CD4-positive, alpha-beta T cell (primary cell): ENCODE measurements at regions not wholly inside any gene's neighbourhood (a gene's known extent, or its start where the extent isn't known, plus 50 kb on each side); places are given as distances from the start of the nearest gene placed in this dataset.

Experiments used
- ATAC-seq: fragments of 200-7000 bp; cut with Tn5 transposase; one replicate; pipeline ENCODE4 v1.10.0; 2022; ENCODE audit warnings: mild to moderate bottlenecking; ENCODE audit not compliant: poor library complexity
- CTCF ChIA-PET: fragments of 350-600 bp; sonication (Branson Sonifier 250); formaldehyde crosslinking; loops from one replicate; lab custom pipeline; 2021; ENCODE audit warnings: antibody characterized with exemption, inconsistent platforms; lab: Charles Lee
- POLR2A ChIA-PET: fragments of 350-600 bp; sonication (Branson Sonifier 250); formaldehyde crosslinking; loops from one replicate; lab custom pipeline; 2021; ENCODE audit warnings: antibody characterized with exemption, inconsistent platforms; lab: Charles Lee
- DNase-seq, 14 experiments: peaks; one replicate each; pipeline ENCODE4 v3.0.0-alpha.2; 2013 to 2020; ENCODE audit warnings: mixed read lengths in 2 of 14
- H3K27ac ChIP-seq, 2 donors: one replicate each; pipeline versions ENCODE4 v1.5.1 to v1.7.0; 2013; ENCODE audit warnings: low read length in 2 of 2, low read depth in 1 of 2, mild to moderate bottlenecking in 1 of 2
- H3K27me3 ChIP-seq, 2 experiments: 1 replicate in 1 of 2; 2 replicates in 1 of 2; pipeline versions ENCODE4 v1.6.1 to v1.7.0; 2013; ENCODE audit warnings: low read length in 2 of 2, control low read depth in 1 of 2, mild to moderate bottlenecking in 1 of 2, moderate library complexity in 1 of 2; ENCODE audit not compliant: insufficient read depth in 2 of 2, control insufficient read depth in 1 of 2
- H3K36me3 ChIP-seq: one replicate; pipeline ENCODE4 v1.6.1; 2013; ENCODE audit warnings: low read length, control low read depth; ENCODE audit not compliant: insufficient read depth
- H3K4me1 ChIP-seq: one replicate; pipeline ENCODE4 v1.6.1; 2013; ENCODE audit warnings: low read length, control low read depth; ENCODE audit not compliant: insufficient read depth
- H3K4me3 ChIP-seq: one replicate; pipeline ENCODE4 v1.5.1; 2013; ENCODE audit warnings: mild to moderate bottlenecking, low read length, moderate library complexity
- H3K9me3 ChIP-seq, 2 experiments: 1 replicate in 1 of 2; 2 replicates in 1 of 2; pipeline versions ENCODE4 v1.6.1 to v1.7.0; 2013; ENCODE audit warnings: low read length in 2 of 2, mild to moderate bottlenecking in 2 of 2, control low read depth in 1 of 2, moderate library complexity in 1 of 2; ENCODE audit not compliant: control insufficient read depth in 1 of 2, insufficient read depth in 1 of 2
- H3K27ac Mint-ChIP-seq: one replicate; pipeline ENCODE4 v1.8.0; 2020; ENCODE audit warnings: mixed read lengths
- H3K27me3 Mint-ChIP-seq: one replicate; pipeline ENCODE4 v1.8.0; 2021; ENCODE audit warnings: mixed read lengths
- H3K36me3 Mint-ChIP-seq: one replicate; pipeline ENCODE4 v1.8.0; 2021; ENCODE audit warnings: low read depth, mixed read lengths
- H3K4me1 Mint-ChIP-seq: one replicate; pipeline ENCODE4 v1.8.0; 2021; ENCODE audit warnings: low read depth, mixed read lengths
- H3K4me3 Mint-ChIP-seq: one replicate; pipeline ENCODE4 v1.8.0; 2020; ENCODE audit warnings: mild to moderate bottlenecking, mixed read lengths
- H3K9me3 Mint-ChIP-seq: one replicate; pipeline ENCODE4 v1.8.0; 2020; ENCODE audit warnings: mixed read lengths
- intact Hi-C, 2 experiments: fragments of 100-400 bp; cut with DNase I in 1 of 2; cut with micrococcal nuclease in 1 of 2; formaldehyde crosslinking; loops; one replicate each; pipeline versions ENCODE4 v1.15.1 to v1.9.0; 2023 to 2025; cut with DNase I, micrococcal nuclease
- TF ChIP-seq, protein P1 (sequence below): fragments of 200-600 bp; IDR thresholded peaks from one replicate; pipeline ENCODE4 v1.8.0; 2022; ENCODE audit warnings: antibody characterized with exemption, mild to moderate bottlenecking

DNA sequence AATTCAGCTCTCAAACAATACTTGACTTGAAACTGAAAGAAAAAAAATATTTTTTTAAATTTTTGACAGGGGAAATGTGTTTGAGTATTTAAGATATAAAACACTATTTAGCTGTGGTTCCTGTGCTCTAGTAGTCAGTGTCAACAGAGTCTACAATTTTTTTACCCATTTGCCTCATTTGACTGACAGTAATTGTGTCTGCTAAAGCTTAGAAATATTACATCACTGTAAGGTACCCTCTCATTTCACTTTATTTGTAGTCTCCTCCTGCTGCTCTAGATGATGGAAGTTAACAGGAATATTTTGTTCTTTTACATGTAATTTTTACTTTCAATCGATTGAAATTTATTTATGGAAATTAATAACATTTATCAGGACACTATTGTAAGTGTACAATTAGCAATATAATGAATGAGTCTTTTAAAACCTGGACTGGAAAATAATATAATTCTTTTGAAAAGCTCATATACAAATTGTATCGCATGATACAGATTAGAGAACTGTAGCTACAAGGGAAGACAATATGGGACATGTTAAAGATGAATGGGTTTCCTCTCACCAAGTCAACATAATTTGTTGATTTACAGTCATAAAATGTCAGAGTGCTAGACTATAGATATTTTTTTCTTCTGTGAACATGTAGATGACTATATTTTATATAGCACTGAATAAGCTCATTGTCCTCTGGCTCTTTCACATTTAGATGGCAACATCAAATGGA lies 1186.5 kb upstream of the ADGRL3 start:
- TF ChIP-seq, protein P1, sequence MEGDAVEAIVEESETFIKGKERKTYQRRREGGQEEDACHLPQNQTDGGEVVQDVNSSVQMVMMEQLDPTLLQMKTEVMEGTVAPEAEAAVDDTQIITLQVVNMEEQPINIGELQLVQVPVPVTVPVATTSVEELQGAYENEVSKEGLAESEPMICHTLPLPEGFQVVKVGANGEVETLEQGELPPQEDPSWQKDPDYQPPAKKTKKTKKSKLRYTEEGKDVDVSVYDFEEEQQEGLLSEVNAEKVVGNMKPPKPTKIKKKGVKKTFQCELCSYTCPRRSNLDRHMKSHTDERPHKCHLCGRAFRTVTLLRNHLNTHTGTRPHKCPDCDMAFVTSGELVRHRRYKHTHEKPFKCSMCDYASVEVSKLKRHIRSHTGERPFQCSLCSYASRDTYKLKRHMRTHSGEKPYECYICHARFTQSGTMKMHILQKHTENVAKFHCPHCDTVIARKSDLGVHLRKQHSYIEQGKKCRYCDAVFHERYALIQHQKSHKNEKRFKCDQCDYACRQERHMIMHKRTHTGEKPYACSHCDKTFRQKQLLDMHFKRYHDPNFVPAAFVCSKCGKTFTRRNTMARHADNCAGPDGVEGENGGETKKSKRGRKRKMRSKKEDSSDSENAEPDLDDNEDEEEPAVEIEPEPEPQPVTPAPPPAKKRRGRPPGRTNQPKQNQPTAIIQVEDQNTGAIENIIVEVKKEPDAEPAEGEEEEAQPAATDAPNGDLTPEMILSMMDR, result no peak
- DNase-seq (no peak), ATAC-seq (no peak)
- POLR2A ChIA-PET, result no interaction called here
- Histone ChIP-seq H3K27me3 (no peaks in the 10 kb centered on the region), H3K4me3 (no peak overlapping the region), H3K27ac (no peak overlapping the region), H3K4me1 (no peaks in the 10 kb centered on the region), H3K9me3 (peaks cover 0 to 8% of the 10 kb centered on the region in 2 experiments), H3K36me3 (no peaks in the 10 kb centered on the region)
- no peaks in the 10 kb centered on the region for H3K27me3 Mint-ChIP-seq
- no peaks in the 10 kb centered on the region for H3K4me1 Mint-ChIP-seq
- H3K4me3 Mint-ChIP-seq, result no peak overlapping the region
- intact Hi-C loops, result no loop called here
- CTCF ChIA-PET, result no interaction called here
- peaks cover 2% of the 10 kb centered on the region for H3K9me3 Mint-ChIP-seq
- H3K27ac Mint-ChIP-seq, result no peak overlapping the region
- no peaks in the 10 kb centered on the region for H3K36me3 Mint-ChIP-seq

DNA sequence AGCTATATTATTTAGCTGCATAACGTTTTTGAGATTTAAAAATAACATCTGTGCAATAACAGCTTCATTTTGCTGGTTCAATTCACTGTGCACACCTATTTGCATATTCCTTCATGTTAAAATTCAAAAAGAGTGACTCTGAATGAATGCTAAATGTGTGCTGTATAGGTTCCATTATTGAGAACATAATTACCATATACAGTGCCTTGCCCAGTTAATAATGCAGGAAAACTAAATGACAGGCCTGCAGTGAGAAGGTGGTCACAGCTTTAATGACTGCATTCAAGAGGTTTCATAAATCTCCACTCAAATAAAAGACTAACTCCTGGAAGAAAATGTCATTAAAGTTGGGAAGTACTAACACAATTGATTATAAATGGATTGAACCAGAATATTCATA lies 1183.2 kb upstream of the ADGRL3 start:
- Histone ChIP-seq H3K4me1 (no peaks in the 10 kb centered on the region), H3K36me3 (no peaks in the 10 kb centered on the region), H3K27ac (no peak overlapping the region), H3K4me3 (no peak overlapping the region), H3K27me3 (no peaks in the 10 kb centered on the region), H3K9me3 (peaks cover 0 to 8% of the 10 kb centered on the region in 2 experiments)
- peaks cover 2% of the 10 kb centered on the region for H3K9me3 Mint-ChIP-seq
- intact Hi-C loops, result no loop called here
- ATAC-seq, result no peak
- no peaks in the 10 kb centered on the region for H3K27me3 Mint-ChIP-seq
- no peak overlapping the region for H3K27ac Mint-ChIP-seq
- CTCF ChIA-PET, result no interaction called here
- H3K4me1 Mint-ChIP-seq, result no peaks in the 10 kb centered on the region
- H3K4me3 Mint-ChIP-seq, result no peak overlapping the region
- no peaks in the 10 kb centered on the region for H3K36me3 Mint-ChIP-seq
- DNase-seq, result no peak
- POLR2A ChIA-PET, result no interaction called here
- TF ChIP-seq, protein P1, result no peak

DNA sequence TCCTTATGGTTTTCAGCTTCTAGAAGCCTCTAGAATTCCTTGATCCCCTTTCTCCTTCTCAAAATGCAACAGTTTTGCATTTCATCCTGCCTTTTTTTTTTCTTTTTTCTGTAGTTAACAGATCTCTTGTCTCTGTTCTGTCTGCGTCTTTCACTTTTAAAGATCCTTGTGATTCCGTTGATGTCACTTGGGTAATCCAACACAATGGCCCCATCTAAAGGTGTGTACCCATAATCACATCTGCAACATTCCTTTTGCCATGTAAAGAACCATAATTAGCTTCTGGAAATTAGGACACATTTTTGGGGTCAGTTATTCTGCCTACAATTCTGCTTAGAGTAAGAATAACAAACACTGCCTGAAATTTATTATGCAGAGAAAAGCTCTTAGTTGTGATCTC lies 1180.9 kb upstream of the ADGRL3 start:
- H3K4me3 ChIP-seq, result no peak overlapping the region
- peaks cover 0 to 3% of the 10 kb centered on the region in 2 experiments for H3K9me3 ChIP-seq
- no peak for ATAC-seq
- Mint-ChIP-seq H3K27me3 (no peaks in the 10 kb centered on the region), H3K4me1 (no peaks in the 10 kb centered on the region), H3K36me3 (no peaks in the 10 kb centered on the region), H3K9me3 (peaks cover 2% of the 10 kb centered on the region), H3K27ac (no peak overlapping the region), H3K4me3 (no peak overlapping the region)
- H3K4me1 ChIP-seq, result no peaks in the 10 kb centered on the region
- no peaks in the 10 kb centered on the region for H3K27me3 ChIP-seq
- no peak overlapping the region for H3K27ac ChIP-seq
- no peaks in the 10 kb centered on the region for H3K36me3 ChIP-seq
- intact Hi-C loops, result no loop called here
- ChIA-PET CTCF (no interaction called here), POLR2A (no interaction called here)
- TF ChIP-seq, protein P1, result no peak
- DNase-seq, result no peak
